Epithelial cell of prostate (primary cell): ENCODE measurements at regions not wholly inside any gene's neighbourhood (a gene's known extent, or its start where the extent isn't known, plus 50 kb on each side); places are given as distances from the start of the nearest gene placed in this dataset.
"Not testable (repeated sequence)": the region's sequence is repeated elsewhere in the genome, so short reads cannot be mapped to it uniquely, and the experiment has no call there.

Experiments used
- DNase-seq: peaks from one replicate; pipeline ENCODE4 v3.0.0-alpha.2; 2011; ENCODE audit warnings: low read depth, low spot score
- H3K27ac ChIP-seq: fragments of 450-650 bp; 2 replicates; pipeline ENCODE4 v1.5.1; 2017; ENCODE audit warnings: mild to moderate bottlenecking

DNA sequence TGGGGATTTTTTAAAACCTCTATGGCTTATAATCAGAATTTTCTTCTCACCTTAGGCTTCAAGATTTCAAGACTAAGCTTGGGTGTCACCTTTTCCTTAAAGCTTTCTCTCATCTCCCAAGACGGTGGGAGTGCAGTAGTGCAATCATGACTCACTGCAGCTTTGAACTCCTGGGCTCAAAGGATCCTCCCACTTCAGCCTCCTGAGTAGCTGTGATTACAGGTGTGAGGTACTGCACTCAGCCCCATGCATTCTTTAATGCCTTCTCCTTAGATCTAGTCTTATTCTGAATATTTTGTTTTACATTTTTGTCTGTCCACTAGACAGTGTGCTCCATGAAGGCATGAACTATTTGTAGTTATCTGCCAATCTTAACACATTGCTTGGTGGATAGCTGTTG, 55.7 kb upstream of the FAT3 start:
- H3K27ac ChIP-seq: no peak overlapping the region
- no peak for DNase-seq

DNA sequence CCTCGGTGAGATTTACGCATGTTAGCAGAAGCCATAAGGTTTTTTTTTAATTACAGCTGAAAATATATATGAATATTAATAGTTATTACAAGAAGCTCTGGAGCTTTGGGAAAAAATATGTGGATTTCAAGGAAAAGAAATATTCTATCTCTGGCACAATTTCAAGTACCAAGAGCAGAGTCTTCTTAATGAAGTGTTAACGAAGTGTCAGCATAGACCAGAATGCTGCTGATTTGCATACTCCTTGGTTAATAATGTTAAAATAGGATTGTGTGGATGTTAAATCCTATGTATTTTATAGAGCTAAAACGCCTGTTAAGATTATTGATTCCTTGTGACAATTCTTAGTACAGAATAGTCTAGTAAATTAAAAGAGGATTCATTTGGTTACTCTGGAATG, 57.0 kb upstream of the FAT3 start:
- DNase-seq: no peak
- no peak overlapping the region for H3K27ac ChIP-seq

DNA sequence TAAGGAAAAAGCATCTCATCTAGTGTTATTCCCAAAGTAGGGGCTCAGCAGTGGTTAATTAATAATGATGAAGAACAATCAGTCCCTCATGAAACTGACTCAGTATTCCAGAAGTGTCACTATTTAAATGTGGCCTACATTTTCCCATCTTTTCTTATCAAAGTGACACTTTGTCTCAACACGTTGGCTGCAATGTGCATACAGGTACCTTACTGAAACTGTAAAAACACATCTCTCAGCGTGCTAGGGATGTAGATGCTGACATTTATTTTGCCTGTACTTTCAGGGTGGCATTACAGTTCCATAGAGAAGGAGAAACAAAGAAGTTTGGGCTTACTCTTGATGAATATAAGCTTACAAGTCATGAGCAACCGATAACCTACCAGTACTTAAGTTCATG, 58.3 kb upstream of the FAT3 start:
- no peak overlapping the region for H3K27ac ChIP-seq
- no peak for DNase-seq

DNA sequence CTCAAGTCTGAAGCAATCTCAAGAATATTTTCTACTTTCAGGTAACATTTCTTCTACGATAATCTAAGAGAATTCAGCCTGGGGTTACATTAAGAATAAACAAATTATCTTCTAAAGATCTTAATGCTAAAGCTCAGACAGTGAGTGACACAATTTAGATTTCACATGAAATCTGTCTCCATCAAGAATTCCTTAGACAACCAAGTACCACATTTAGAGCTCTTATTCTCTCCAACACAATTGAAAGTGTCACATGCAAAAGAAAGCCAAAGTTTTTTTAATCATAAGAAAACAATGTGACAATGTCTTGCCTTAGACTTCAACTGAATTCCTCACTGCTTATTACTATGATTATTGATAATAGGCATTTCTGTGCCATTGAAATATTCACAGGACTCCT, 60.7 kb upstream of the FAT3 start:
- no peak overlapping the region for H3K27ac ChIP-seq
- no peak for DNase-seq

DNA sequence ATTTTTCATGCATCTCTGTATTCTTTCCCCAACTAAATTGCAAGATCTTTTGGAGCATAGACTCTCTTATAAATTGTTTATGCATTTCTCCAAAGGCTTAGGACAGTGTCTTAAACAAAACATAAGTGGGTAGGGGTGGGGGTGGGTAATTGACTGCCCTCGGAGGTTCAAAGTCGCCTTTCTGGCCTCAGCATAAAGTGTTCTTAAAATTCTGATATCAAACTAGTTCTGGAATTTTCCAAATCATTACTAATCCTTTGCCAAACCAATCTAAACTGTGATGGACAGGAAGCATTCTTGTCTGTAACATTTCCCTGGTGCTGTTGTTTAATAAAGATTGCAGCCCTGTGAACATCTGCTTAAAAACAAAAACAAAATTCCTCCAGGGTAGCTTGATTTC, 61.8 kb upstream of the FAT3 start:
- no peak for DNase-seq
- no peak overlapping the region for H3K27ac ChIP-seq

DNA sequence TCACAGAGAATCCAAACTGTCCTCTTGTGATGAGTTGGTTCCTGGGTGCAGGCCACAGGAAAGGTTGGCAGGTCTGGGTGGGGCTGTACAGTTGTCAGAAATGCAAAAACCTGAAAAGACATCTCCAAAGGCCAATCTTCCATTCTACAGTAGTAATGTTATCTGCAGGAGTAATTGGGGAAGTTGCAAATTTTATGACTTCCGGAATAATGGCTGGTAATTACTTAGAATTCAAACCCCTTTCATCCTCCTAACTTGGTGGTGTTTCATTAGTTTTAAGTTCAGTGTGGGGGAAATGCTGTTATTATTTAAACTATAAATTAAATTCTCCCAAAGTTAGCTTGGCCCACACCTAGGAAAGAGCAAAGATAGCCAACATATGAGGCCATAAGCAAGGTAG, 64.7 kb upstream of the FAT3 start:
- no peak overlapping the region for H3K27ac ChIP-seq
- no peak for DNase-seq

DNA sequence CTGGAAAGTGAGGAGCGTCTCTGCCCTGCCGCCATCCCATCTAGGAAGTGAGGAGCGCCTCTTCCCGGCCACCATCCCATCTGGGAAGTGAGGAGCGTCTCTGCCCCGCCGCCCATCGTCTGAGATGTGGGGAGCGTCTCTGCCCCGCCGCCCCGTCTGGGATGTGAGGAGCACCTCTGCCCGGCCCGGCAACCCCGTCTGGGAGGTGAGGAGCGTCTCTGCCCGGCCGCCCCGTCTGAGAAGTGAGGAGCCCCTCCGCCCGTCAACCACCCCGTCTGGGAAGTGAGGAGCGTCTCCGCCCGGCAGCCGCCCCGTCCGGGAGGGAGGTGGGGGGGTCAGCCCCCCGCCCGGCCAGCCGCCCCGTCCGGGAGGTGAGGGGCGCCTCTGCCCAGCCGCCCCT, 67.2 kb upstream of the FAT3 start:
- not testable (repeated sequence) for H3K27ac ChIP-seq, DNase-seq

DNA sequence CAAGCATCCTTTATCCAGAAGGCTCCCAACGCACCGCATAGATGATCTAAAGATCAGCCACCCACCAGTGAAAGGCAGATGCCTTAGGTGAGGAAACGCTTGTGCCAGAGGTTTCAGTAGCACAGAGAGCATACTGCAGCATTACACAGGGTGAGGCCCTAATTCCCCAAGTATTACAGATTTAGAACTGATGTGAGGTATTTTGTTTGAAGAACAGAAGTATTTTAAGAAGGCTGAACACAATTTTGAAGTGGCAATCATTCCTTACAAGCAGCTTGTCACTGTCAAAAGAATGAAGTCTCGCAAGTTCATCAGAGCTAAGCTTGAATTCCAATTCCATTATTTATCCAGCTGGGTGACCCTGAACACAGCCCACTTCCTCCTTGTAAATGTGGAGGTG, 70.0 kb upstream of the FAT3 start:
- H3K27ac ChIP-seq: no peak overlapping the region
- DNase-seq: no peak

DNA sequence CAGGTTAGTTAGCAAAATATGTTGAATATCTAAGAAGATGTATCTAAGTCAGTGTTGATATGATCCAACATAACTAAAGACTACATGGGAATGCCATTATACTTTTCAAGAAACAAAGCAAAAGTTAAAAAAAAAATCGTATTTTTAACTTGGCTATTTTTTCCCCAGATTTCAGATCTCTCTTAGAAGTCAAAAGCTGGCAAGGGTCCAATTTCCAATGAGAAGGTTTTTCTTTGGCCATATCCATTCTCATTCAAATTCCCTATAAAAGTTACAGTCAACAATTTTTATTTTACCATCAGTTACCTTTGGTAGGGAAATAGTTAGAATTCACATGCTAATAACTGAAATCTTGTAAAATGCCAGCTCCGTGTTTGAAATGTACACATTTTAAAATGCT, 70.5 kb upstream of the FAT3 start:
- DNase-seq: no peak
- H3K27ac ChIP-seq: no peak overlapping the region

DNA sequence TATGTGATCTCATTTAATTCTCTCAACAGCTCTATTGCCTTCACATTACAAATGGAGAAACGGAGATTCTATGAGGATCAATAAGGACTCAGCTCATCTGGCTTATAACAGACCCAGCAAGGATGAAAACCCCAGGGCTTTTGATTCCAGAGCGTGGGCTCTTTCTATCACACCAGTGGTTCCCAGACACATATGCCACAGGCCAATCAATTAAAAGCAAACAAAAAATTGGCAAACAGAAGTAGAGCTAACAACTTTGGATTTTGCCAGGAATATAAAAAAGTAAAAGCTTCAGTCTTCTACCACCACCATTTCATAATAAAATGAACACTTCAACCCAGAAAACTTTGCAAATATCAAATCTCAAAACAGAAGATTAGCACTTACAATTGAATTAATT, 71.1 kb upstream of the FAT3 start:
- no peak overlapping the region for H3K27ac ChIP-seq
- no peak for DNase-seq

DNA sequence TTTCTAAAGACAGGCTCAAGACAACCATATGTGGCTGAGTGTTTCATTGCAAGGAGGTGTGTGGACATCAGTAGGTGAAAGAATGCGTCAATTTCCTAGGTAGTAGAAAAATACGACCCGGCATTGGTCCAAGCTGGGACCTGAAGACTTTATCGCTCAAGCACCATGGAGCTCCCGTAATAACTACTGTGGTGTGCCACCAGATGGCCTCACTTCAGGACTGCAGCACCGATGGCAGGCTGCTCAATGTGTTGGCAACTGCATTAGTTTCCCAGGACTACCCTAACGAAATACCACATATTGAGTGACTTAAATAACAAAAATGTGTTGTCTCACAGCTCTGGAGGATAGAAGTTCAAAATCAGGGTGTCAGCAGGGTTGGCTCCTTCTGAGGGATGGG, 72.4 kb upstream of the FAT3 start:
- no peak for DNase-seq
- H3K27ac ChIP-seq: no peak overlapping the region

DNA sequence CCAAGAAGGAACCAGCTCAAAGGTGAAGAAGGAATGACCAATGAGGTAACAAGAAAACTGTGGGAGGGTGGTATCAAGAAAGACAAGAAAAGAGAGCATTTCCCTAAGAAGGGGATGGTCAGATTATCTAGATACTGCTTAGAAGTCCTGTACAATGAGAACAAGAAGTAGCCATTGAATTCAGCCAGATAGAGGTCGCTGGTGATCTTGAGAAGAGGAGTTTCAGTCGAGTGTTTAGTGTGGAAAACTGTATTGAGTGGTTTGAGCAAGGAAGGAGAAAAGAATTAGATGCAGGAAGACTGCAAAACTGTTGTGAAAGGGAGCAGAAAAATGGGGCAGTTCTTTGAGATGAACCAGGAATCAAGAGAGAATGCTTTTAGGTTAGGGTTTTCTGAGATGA, 74.6 kb upstream of the FAT3 start:
- H3K27ac ChIP-seq: no peak overlapping the region
- no peak for DNase-seq

DNA sequence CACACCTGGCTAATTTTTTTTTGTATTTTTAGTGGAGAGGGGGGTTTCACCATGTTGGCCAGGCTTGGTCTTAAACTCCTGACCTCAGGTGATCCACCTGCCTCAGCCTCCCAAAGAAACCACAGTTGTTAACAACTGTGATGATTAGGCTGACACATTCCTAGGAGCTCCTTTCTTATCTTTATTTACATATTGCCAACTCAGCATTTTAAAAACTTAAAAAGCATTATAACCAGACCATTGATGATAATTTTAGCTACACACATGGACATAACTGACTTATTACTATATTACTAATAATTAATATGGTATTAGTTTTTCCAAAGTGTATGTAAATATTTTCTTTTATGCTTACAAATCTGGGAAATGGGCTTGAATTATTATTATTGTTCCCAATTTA, 82.9 kb upstream of the FAT3 start:
- DNase-seq: no peak
- no peak overlapping the region for H3K27ac ChIP-seq

DNA sequence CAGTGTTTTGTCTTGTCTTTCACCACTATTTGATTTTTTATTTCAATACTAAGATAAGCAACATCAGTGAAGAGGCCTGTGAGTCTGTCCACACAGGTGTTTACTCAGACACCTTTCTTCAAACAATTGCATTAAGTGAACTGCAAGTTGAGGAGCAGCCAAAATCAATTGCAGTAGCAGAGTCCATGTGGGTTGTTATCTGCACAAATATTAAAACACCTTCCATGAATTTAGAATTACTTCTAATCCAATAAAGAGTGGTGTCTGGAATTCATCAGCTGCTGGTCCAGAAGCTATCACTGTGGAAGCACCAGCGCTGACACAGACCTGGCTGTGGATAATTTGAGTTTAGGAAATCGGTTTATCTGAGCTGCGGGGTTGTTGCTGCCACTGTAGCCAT, 83.5 kb upstream of the FAT3 start:
- no peak overlapping the region for H3K27ac ChIP-seq
- DNase-seq: no peak

DNA sequence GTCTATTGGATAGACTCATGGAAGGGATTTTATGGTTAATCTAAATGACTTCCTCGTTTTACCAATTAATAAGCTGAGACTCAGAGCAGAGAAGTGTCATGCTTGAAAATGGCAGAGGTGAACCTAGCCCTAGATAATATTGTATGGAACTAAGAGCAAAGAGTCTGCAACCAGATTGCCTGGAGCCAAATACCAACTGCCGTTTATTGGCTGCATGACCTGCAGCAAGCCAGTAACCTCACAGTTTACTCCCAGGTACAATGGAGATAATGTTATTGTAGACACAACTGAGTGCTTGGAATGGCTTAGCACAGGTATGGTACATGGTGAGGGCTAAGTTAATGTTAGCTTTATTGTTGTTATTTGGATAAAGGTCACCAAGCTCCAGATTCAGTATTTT, 84.6 kb upstream of the FAT3 start:
- H3K27ac ChIP-seq: no peak overlapping the region

DNA sequence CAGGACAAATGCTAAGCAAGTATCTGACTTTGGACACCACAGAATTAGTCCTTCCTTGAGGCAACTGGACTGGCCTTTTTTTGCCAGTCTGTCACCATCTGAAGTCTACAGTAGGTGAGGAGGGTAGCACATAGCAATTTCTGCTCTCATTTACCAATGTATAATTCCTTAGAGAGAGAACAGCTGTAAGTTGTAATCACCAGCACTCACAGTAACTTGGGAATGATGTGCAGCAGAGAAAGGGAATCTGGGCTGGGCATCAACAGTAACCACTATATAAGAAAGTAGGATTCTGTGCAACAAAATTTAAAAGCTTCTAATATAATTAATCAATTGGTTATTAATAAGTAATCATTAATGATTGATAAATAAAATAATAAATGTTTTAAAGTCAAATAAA, 86.3 kb upstream of the FAT3 start:
- no peak for DNase-seq
- H3K27ac ChIP-seq: no peak overlapping the region

More for the DNA sequence above, 84.6 kb upstream of the FAT3 start:
- DNase-seq: no peak

DNA sequence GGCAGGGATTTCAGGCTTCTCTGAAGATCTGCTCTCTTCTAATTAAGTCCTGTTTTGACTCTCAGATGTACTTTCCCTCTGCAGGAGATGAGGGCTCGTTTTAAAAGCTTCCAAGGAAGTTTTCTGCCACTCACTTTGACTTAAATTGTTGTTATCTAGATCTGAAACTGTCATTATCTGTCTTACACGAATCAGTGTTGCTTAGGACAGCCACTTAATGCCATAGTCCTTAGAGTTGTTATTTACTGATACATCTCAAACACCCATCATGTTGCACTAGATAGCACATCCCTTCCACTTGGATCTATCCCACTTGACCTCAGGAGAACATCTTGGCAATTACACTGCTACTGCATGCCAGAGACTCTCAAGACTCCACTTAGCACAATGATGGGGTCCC, 86.9 kb upstream of the FAT3 start:
- DNase-seq: no peak

DNA sequence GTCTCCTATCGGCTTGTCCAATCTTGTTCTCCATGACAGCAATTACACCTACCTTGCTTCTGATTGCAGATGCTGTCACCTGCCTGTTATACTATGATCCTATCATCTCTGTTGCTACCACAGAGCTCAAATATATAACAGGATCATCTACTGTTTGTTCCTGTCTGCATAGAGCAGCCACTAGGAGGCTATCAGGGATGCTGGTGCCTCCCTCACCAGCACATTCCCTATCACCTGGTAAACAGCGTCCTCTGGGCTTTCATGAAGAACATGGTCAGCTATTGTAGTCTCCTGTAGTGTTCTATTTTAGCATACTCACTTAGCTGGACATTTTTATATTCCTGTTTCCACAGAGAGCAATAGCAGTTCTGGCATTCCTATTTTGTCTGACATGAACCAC, 87.8 kb upstream of the FAT3 start:
- DNase-seq: no peak
- no peak overlapping the region for H3K27ac ChIP-seq

More for the DNA sequence above, 86.9 kb upstream of the FAT3 start:
- H3K27ac ChIP-seq: no peak overlapping the region

DNA sequence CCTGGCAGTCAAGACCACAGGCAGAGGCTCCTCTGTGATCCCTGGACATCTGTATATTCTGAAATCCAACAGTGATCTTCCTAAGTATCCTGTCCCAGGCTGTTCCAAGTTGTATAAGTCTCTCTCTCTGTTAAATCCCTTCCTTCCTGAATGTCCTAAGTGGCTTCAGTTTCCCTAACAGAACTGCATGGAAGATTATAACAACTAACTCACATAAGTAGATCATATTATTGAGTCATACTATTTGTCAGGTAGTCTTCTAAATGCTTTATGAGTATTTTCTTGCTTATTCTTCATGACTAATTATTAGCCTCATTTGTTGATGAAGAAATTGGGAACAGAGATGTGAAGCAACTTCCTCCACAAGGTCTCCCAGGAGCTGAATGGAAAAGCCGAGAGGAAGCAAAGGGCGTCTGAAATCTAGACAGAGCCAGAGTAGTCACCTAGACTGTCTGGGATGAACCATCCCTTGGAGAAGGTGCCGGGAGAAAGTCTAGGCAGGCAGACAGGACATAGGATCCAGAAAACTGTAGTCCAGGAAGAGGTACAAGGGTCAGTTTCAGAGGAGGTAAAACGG, 93.2 kb upstream of the FAT3 start:
- DNase-seq: peak; percentile 92
- peak overlapping the region; percentile 81 for H3K27ac ChIP-seq

DNA sequence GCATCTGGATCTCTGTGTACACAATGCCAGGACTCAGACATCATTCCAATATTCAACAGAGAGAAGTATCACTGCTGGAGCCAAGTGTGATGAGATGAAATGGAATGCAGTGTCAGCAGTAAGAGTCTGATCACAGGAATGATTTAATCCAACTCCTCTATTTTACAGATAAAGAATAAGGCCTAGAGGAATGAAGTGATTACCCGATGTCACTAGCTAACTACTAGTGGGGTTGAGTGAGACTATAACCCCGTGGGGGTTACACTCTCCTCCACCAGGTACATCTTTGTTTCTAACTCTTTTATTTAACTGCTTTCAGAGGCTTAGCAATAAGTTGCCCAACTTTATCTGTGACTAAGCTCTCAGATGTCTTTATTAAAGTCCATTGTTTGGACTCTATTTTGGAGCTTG, 94.2 kb upstream of the FAT3 start:
- peak overlapping the region; percentile 81 for H3K27ac ChIP-seq

DNA sequence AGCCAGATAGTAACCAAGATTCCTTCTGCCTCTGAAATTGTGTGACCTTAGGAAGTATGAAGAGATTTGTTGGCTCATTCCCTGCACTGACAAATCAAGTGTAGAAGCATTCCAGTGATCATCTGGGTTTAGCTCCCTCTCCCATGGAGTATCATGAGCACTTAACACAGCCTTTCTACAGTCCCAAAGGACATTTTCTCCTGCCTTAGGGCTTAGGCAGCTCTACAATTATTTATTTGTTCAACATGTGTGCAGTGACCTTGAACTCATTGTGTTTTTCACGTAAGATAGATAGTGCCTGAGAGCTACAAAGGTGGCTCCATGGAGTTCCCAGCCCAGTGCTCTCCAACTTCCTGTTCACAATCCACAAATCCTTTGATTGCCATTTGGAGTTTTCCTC, 94.8 kb upstream of the FAT3 start:
- DNase-seq: no peak
- H3K27ac ChIP-seq: peak overlapping the region; percentile 81

More for the DNA sequence above, 94.2 kb upstream of the FAT3 start:
- DNase-seq: no peak

DNA sequence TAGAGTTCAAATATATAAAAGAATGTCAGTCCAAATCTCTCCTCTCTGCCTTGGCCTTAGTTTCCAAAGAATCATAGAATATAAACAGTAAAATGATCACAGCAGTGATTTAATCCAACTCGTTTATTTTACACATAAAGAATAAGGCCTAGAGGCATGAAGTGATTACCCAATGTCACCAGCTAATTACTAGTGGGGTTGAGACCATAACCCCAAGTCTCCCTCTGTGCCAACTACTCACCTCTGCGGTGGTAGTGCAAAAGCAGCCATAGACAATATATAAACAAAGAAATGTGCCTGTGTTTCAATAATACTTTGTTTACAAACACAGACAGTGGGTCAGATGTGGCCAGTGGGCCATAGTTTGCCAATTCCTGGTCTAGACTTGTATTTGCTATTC, 96.6 kb upstream of the FAT3 start:
- DNase-seq: no peak
- H3K27ac ChIP-seq: no peak overlapping the region

DNA sequence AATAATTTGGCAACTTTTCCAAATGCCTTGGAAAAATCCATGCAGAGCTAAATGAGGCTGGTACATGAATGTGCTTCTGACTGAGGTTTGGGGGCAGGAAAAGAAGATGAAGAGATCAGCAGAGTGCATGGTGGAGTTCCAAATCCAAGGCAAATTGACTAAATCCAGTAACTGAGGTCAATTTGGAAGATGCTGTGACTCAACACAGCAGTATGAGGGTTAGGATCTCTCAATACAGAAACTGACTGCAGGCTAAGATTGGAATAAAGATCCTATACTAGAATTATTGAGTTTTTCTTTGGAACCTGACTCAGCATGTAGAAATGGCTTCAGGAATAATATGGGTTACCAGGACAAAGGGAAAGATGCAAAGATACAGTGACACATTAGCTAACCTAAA, 99.3 kb upstream of the FAT3 start:
- DNase-seq: no peak

More for the DNA sequence above, 99.3 kb upstream of the FAT3 start:
- H3K27ac ChIP-seq: no peak overlapping the region
